Liver (tissue), 8 donors: ENCODE measurements at regions not wholly inside any gene's neighbourhood (a gene's known extent, or its start where the extent isn't known, plus 50 kb on each side); places are given as distances from the start of the nearest gene placed in this dataset.

Experiments
- DNase-seq: peaks from one replicate; pipeline ENCODE4 v3.0.0-alpha.2; 2017; ENCODE audit warnings: low spot score
- H3K27ac ChIP-seq, 2 donors: one replicate each; pipeline ENCODE4 v1.7.0; 2013; ENCODE audit warnings: inconsistent platforms in 2 of 2, low read length in 2 of 2, control low read depth in 1 of 2, low read depth in 1 of 2, mild to moderate bottlenecking in 1 of 2
- H3K27me3 ChIP-seq, 4 donors: one replicate each; pipeline versions ENCODE4 v1.6.1 to v1.7.0; 2013; ENCODE audit warnings: low read length in 3 of 4, inconsistent platforms in 1 of 4, mild to moderate bottlenecking in 1 of 4, moderate library complexity in 1 of 4; ENCODE audit not compliant: control insufficient read depth in 4 of 4, insufficient read depth in 4 of 4
- H3K36me3 ChIP-seq, 4 donors: one replicate each; pipeline versions ENCODE4 v1.6.1 to v1.7.0; 2013; ENCODE audit warnings: low read length in 3 of 4, mild to moderate bottlenecking in 3 of 4, low read depth in 1 of 4, moderate library complexity in 1 of 4; ENCODE audit not compliant: control insufficient read depth in 4 of 4, insufficient read depth in 3 of 4
- H3K4me1 ChIP-seq, 4 donors: one replicate each; pipeline versions ENCODE4 v1.6.1 to v1.7.0; 2013; ENCODE audit warnings: low read length in 3 of 4, mild to moderate bottlenecking in 3 of 4, moderate library complexity in 1 of 4; ENCODE audit not compliant: control insufficient read depth in 4 of 4, insufficient read depth in 4 of 4
- H3K4me3 ChIP-seq, 3 donors: one replicate each; pipeline versions ENCODE4 v1.6.1 to v1.7.0; 2013; ENCODE audit warnings: low read length in 3 of 3, control low read depth in 1 of 3, low read depth in 1 of 3, mild to moderate bottlenecking in 1 of 3
- H3K9ac ChIP-seq, 2 donors: one replicate each; pipeline ENCODE4 v1.7.0; 2013; ENCODE audit warnings: low read length in 2 of 2, mild to moderate bottlenecking in 2 of 2, moderate library complexity in 2 of 2, control low read depth in 1 of 2, low read depth in 1 of 2
- H3K9me3 ChIP-seq, 4 donors: one replicate each; pipeline versions ENCODE4 v1.6.1 to v1.7.0; 2013; ENCODE audit warnings: low read length in 3 of 4; ENCODE audit not compliant: control insufficient read depth in 4 of 4
- ATF3 ChIP-seq: IDR thresholded peaks from 2 replicates; pipeline ENCODE4 v1.6.1; 2016; ENCODE audit warnings: antibody characterized with exemption
- CTCF ChIP-seq: fragments of 150-350 bp; IDR thresholded peaks from 2 replicates; pipeline ENCODE4 v1.5.1; 2017; ENCODE audit warnings: improper control_type of control experiment, low read depth, low read length; ENCODE audit not compliant: missing input control
- EGR1 ChIP-seq, 2 donors: IDR thresholded peaks; 2 replicates each; pipeline ENCODE4 v1.6.1; 2016 to 2018; ENCODE audit warnings: antibody characterized with exemption in 2 of 2, low read depth in 2 of 2
- FOXA1 ChIP-seq: IDR thresholded peaks from 2 replicates; pipeline ENCODE4 v1.6.1; 2016; ENCODE audit warnings: antibody characterized with exemption
- FOXA2 ChIP-seq: IDR thresholded peaks from 2 replicates; pipeline ENCODE4 v1.6.1; 2016; ENCODE audit warnings: antibody characterized with exemption
- HNF4A ChIP-seq, 2 donors: conservative IDR thresholded peaks; 2 replicates each; pipeline ENCODE4 v1.6.1; 2016; ENCODE audit warnings: antibody characterized with exemption in 2 of 2, mild to moderate bottlenecking in 2 of 2
- HNF4G ChIP-seq: IDR thresholded peaks from 2 replicates; pipeline ENCODE4 v1.6.1; 2016; ENCODE audit warnings: antibody characterized with exemption
- JUND ChIP-seq, 2 donors: IDR thresholded peaks; 2 replicates each; pipeline ENCODE4 v1.6.1; 2016; ENCODE audit warnings: antibody characterized with exemption in 2 of 2
- MAX ChIP-seq: IDR thresholded peaks from 2 replicates; pipeline ENCODE4 v1.6.1; 2016; ENCODE audit warnings: antibody characterized with exemption
- NR2F2 ChIP-seq: IDR thresholded peaks from 2 replicates; pipeline ENCODE4 v1.6.1; 2016; ENCODE audit warnings: antibody characterized with exemption
- RAD21 ChIP-seq, 2 donors: IDR thresholded peaks; 2 replicates each; pipeline ENCODE4 v1.6.1; 2016; ENCODE audit warnings: antibody characterized with exemption in 2 of 2, mild to moderate bottlenecking in 2 of 2
- REST ChIP-seq: IDR thresholded peaks from 2 replicates; pipeline ENCODE4 v1.6.1; 2016; ENCODE audit warnings: antibody characterized with exemption, mild to moderate bottlenecking
- RXRA ChIP-seq, 2 donors: IDR thresholded peaks; 2 replicates each; pipeline ENCODE4 v1.6.1; 2017 to 2018; ENCODE audit warnings: antibody characterized with exemption in 2 of 2, mild to moderate bottlenecking in 1 of 2
- SP1 ChIP-seq: IDR thresholded peaks from 2 replicates; pipeline ENCODE4 v1.6.1; 2018; ENCODE audit warnings: antibody characterized with exemption, mild to moderate bottlenecking
- TAF1 ChIP-seq: conservative IDR thresholded peaks from 2 replicates; pipeline ENCODE4 v1.6.1; 2016; ENCODE audit warnings: antibody characterized with exemption, mild to moderate bottlenecking
- YY1 ChIP-seq: IDR thresholded peaks from 2 replicates; pipeline ENCODE4 v1.6.1; 2016; ENCODE audit warnings: antibody characterized with exemption, mild to moderate bottlenecking
- ZBTB33 ChIP-seq: IDR thresholded peaks from 2 replicates; pipeline ENCODE4 v1.6.1; 2016; ENCODE audit warnings: antibody characterized with exemption
- WGBS: extraction: QIAGEN DNeasy Blood & Tissue Kit; methylation state at CpG from one replicate; pipeline ENCODE4 v1.1.7; 2013; 5-methylcytosine and 5-hydroxymethylcytosine counted together
- donor health status: healthy.
- donor health status: healthy.
- donor health status: healthy.
- donor health status: healthy.
- donor health status: healthy.

GRCh38 chr13:84985860-84986259, 813.4 kb downstream of the SLITRK6 start:
- TF ChIP-seq ZBTB33 (no peak), MAX (no peak), YY1 (no peak), EGR1 (IDR thresholded peaks at IDR 0.05; ENCODE audit: low read depth in 2 of 2) (no peak), NR2F2 (no peak), HNF4A (conservative IDR thresholded peaks at IDR 0.05) (no peak), HNF4G (no peak), SP1 (no peak), CTCF (no peak), FOXA1 (no peak), FOXA2 (no peak), REST (no peak), RXRA (IDR thresholded peaks at IDR 0.05) (no peak), JUND (IDR thresholded peaks at IDR 0.05) (no peak)
- Histone ChIP-seq H3K27me3 (no peaks in the 10 kb centered on the region), H3K27ac (no peak overlapping the region), H3K36me3 (no peaks in the 10 kb centered on the region), H3K9ac (no peak overlapping the region), H3K4me3 (no peak overlapping the region), H3K9me3 (no peaks in the 10 kb centered on the region), H3K4me1 (no peaks in the 10 kb centered on the region)
- no peak for DNase-seq
- WGBS = 73% methylated on average over 2 of the region's 2 CpGs

GRCh38 chr13:84983321-84983720, 815.9 kb downstream of the SLITRK6 start:
- no peak for DNase-seq
- Histone ChIP-seq H3K9me3 (no peaks in the 10 kb centered on the region), H3K4me3 (no peak overlapping the region), H3K9ac (no peak overlapping the region), H3K27me3 (no peaks in the 10 kb centered on the region), H3K36me3 (no peaks in the 10 kb centered on the region), H3K4me1 (no peaks in the 10 kb centered on the region), H3K27ac (no peak overlapping the region)
- WGBS = 82% methylated on average over 2 of the region's 2 CpGs
- TF ChIP-seq YY1 (no peak), FOXA1 (no peak), RAD21 (IDR thresholded peaks at IDR 0.05) (no peak), TAF1 (no peak), NR2F2 (no peak), HNF4G (no peak), REST (no peak), SP1 (no peak), MAX (no peak), EGR1 (IDR thresholded peaks at IDR 0.05; ENCODE audit: low read depth in 2 of 2) (no peak), ATF3 (no peak), CTCF (no peak)
